A673 (cell line): ENCODE measurements at regions not wholly inside any gene's neighbourhood (a gene's known extent, or its start where the extent isn't known, plus 50 kb on each side); places are given as distances from the start of the nearest gene placed in this dataset.

Experiments used
- EZH2 ChIP-seq: fragments of 200-600 bp; sonication (generic); IDR thresholded peaks from 2 replicates; pipeline ENCODE4 v1.6.1; 2017; ENCODE audit warnings: borderline replicate concordance, low read depth, mild to moderate bottlenecking, mixed read lengths, antibody characterized with exemption, low read length; ENCODE audit not compliant: poor library complexity, severe bottlenecking
- TF ChIP-seq, protein P1 (sequence below): fragments of 300-800, 200-600 bp; sonication (generic); conservative IDR thresholded peaks from 2 replicates; pipeline ENCODE4 v1.5.1; 2017; ENCODE audit warnings: low read depth, mild to moderate bottlenecking, antibody characterized with exemption, low read length, moderate library complexity, mixed read lengths

DNA sequence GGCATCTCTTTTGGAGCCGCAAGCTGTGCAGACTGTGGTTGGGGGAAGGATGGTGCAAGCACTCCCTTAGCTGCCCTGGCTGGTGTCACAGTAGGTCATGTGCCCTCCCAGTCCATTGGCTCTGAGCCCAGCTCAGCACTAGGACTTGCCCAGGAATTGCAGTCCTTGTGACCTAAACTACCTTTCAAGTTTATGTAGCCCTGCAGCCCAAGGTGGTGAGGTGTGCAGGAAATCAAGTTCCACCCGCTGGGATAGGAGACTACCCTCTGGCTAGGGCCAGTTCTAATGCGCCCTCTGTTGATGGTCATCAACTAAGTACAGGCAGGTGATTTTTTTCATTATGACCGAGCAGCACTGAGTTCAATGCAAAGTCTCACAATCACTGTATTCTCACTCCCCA is 335.2 kb downstream of the UBE2NL start:
- TF ChIP-seq, protein P1, sequence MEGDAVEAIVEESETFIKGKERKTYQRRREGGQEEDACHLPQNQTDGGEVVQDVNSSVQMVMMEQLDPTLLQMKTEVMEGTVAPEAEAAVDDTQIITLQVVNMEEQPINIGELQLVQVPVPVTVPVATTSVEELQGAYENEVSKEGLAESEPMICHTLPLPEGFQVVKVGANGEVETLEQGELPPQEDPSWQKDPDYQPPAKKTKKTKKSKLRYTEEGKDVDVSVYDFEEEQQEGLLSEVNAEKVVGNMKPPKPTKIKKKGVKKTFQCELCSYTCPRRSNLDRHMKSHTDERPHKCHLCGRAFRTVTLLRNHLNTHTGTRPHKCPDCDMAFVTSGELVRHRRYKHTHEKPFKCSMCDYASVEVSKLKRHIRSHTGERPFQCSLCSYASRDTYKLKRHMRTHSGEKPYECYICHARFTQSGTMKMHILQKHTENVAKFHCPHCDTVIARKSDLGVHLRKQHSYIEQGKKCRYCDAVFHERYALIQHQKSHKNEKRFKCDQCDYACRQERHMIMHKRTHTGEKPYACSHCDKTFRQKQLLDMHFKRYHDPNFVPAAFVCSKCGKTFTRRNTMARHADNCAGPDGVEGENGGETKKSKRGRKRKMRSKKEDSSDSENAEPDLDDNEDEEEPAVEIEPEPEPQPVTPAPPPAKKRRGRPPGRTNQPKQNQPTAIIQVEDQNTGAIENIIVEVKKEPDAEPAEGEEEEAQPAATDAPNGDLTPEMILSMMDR: no peak
- no peak for TF ChIP-seq EZH2
